Gastrocnemius medialis (tissue), 4 donors: ENCODE measurements at regions not wholly inside any gene's neighbourhood (a gene's known extent, or its start where the extent isn't known, plus 50 kb on each side); places are given as distances from the start of the nearest gene placed in this dataset.

ENCODE experiments used
- CTCF ChIP-seq, 5 experiments: fragments of 450-650 bp in 3 of 5; fragments of 200-600 bp in 2 of 5; sonication (generic) in 2 of 5; IDR thresholded peaks in 4 of 5; conservative IDR thresholded peaks in 1 of 5; 1 replicate in 4 of 5; 2 replicates in 1 of 5; pipeline ENCODE4 v1.5.1; 2016 to 2019; ENCODE audit warnings: antibody characterized with exemption in 5 of 5, mild to moderate bottlenecking in 3 of 5, moderate library complexity in 3 of 5
- POLR2A ChIP-seq, 2 donors: fragments of 450-650 bp; IDR thresholded peaks; one replicate each; pipeline ENCODE4 v1.6.1; 2017; ENCODE audit warnings: antibody characterized with exemption in 2 of 2, mild to moderate bottlenecking in 2 of 2, moderate library complexity in 2 of 2

DNA sequence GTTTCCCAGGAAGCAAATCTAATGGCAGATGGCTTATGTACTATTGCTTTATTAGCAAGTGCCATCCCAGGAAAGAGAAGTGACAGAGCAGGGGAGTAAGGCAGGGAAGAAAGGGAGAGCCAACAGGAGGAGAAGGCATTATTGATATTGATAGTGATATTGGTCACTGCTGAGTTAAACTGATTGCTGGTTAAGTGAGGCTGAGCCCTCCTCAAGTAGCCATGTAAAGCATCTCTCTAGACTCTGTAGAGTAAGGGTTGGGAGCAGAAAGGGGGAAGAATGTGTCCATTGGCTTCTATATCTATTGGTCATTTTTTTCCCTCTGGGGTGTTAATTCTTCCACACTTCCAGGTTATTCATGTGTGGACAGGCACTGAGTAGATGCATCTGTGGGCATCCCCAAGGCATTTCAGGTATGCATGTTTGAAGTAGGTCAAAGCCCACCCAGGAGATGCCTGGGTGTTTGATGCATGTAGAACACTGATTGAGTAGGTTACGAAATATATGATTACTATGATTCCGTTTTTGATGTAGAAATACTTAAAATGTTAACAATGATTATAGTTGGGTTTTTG lies 290.5 kb upstream of the DPYD start:
- no peak for TF ChIP-seq CTCF (IDR thresholded peaks at IDR 0.05 in 4 of 5, conservative IDR thresholded peaks at IDR 0.05 in 1 of 5)
- TF ChIP-seq POLR2A (IDR thresholded peaks at IDR 0.05): no peak
